Endothelial cell (in vitro differentiated cells): ENCODE measurements at regions not wholly inside any gene's neighbourhood (a gene's known extent, or its start where the extent isn't known, plus 50 kb on each side); places are given as distances from the start of the nearest gene placed in this dataset.
"Not testable (repeated sequence)": the region's sequence is repeated elsewhere in the genome, so short reads cannot be mapped to it uniquely, and the experiment has no call there.

Source experiments
- DNase-seq: peaks from one replicate; pipeline ENCODE4 v3.0.0; 2021; ENCODE audit warnings: low spot score
- H3K27ac Mint-ChIP-seq: one replicate; pipeline ENCODE4 v1.8.0; 2021; ENCODE audit warnings: mixed read lengths, inconsistent platforms; ENCODE audit not compliant: unreplicated experiment
- H3K27me3 Mint-ChIP-seq: one replicate; pipeline ENCODE4 v1.8.0; 2021; ENCODE audit warnings: mild to moderate bottlenecking, moderate library complexity, mixed read lengths, inconsistent platforms; ENCODE audit not compliant: unreplicated experiment
- H3K36me3 Mint-ChIP-seq: one replicate; pipeline ENCODE4 v1.8.0; 2021; ENCODE audit warnings: mild to moderate bottlenecking, low read depth, mixed read lengths, inconsistent platforms; ENCODE audit not compliant: unreplicated experiment
- H3K4me1 Mint-ChIP-seq: one replicate; pipeline ENCODE4 v1.8.0; 2021; ENCODE audit warnings: mild to moderate bottlenecking, mixed read lengths, inconsistent platforms; ENCODE audit not compliant: unreplicated experiment
- H3K4me3 Mint-ChIP-seq: one replicate; pipeline ENCODE4 v1.8.0; 2021; ENCODE audit warnings: mild to moderate bottlenecking, mixed read lengths, inconsistent platforms; ENCODE audit not compliant: unreplicated experiment
- H3K9me3 Mint-ChIP-seq: one replicate; pipeline ENCODE4 v1.8.0; 2021; ENCODE audit warnings: mixed read lengths, inconsistent platforms; ENCODE audit not compliant: unreplicated experiment
- TF ChIP-seq, protein P1 (sequence below): fragments of 200-600 bp; sonication (generic); IDR thresholded peaks from one replicate; pipeline ENCODE4 v1.5.0; 2021; ENCODE audit warnings: antibody characterized with exemption; ENCODE audit not compliant: unreplicated experiment

DNA sequence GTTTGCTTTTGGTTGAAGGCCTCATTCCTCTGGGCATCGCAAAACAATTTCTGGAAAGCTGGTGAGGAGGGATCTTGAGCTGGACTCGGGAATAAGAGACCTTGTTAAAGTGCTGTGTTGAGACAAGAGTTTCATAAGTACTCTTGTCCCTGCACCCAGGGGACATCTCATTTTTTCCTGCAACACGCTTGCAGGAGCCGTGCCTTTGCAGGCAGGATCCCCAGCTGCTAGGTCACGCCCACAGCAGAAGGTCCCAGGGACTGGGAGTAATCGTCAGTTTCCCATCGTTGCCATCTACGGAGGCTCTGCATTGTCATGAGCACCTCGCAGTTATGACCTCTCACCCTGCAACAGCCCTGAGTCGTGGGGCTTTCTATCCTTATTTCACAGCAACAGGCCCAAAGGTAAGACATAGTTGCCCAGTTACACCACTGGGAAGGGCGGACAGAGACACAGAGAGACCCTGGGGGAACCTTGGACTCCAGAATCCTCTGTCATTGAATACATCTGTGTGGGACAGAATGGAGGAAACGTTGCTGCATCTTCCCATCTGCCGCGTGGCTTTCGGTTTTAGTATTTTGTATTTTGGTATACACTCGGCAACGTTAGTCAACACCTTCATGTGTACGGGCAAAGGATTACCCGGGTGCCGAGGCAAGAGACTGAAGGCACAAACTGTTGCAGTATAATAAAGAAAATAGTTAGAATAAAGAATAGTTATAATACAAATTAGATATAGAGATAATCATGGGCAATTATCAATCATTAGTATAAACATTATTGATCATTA, 60.4 kb upstream of the DMRTB1 start:
- H3K27ac Mint-ChIP-seq = no peak overlapping the region
- H3K36me3 Mint-ChIP-seq = no peaks in the 10 kb centered on the region
- H3K4me3 Mint-ChIP-seq = no peak overlapping the region
- no peaks in the 10 kb centered on the region for H3K9me3 Mint-ChIP-seq
- TF ChIP-seq, protein P1, sequence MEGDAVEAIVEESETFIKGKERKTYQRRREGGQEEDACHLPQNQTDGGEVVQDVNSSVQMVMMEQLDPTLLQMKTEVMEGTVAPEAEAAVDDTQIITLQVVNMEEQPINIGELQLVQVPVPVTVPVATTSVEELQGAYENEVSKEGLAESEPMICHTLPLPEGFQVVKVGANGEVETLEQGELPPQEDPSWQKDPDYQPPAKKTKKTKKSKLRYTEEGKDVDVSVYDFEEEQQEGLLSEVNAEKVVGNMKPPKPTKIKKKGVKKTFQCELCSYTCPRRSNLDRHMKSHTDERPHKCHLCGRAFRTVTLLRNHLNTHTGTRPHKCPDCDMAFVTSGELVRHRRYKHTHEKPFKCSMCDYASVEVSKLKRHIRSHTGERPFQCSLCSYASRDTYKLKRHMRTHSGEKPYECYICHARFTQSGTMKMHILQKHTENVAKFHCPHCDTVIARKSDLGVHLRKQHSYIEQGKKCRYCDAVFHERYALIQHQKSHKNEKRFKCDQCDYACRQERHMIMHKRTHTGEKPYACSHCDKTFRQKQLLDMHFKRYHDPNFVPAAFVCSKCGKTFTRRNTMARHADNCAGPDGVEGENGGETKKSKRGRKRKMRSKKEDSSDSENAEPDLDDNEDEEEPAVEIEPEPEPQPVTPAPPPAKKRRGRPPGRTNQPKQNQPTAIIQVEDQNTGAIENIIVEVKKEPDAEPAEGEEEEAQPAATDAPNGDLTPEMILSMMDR = no peak
- no peak for DNase-seq
- H3K4me1 Mint-ChIP-seq = peaks cover 3% of the 10 kb centered on the region
- peaks cover 2% of the 10 kb centered on the region for H3K27me3 Mint-ChIP-seq

DNA sequence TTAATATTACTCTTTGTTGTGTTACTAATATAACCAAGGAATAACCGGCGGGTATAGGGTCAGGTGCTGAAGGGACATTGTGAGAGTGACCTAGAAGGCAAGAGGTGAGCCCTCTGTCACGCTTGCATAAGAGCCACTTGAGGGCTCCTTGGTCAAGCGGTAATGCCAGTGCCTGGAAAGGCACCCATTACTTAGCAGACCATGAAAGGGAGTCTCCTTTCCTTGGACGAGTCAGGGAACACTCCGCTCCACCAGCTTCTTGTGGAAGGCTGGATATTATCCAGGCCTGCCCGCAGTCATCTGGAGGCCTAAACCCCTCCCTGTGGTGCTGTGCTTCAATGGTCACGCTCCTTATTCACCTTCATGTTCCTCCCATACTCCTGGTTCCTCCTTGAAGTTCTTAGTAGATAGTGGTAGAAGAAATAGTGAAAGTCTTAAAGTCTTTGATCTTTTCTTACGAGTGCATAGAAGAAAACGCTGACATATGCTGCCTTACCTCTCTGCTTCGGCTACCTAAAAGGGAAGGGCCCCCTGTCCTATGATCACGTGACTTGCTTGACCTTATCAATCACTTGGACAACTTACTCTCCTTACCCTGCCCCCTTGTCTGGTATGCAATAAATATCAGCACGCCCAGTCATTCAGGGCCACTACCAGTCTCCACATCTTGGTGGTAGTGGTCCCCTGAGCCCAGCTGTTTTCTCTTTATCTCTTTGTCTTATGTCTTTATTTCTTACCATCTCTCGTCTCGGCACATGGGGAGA, 59.6 kb upstream of the DMRTB1 start:
- not testable (repeated sequence) for DNase-seq, H3K27me3 Mint-ChIP-seq, H3K27ac Mint-ChIP-seq, H3K4me1 Mint-ChIP-seq, H3K9me3 Mint-ChIP-seq, H3K4me3 Mint-ChIP-seq, H3K36me3 Mint-ChIP-seq

DNA sequence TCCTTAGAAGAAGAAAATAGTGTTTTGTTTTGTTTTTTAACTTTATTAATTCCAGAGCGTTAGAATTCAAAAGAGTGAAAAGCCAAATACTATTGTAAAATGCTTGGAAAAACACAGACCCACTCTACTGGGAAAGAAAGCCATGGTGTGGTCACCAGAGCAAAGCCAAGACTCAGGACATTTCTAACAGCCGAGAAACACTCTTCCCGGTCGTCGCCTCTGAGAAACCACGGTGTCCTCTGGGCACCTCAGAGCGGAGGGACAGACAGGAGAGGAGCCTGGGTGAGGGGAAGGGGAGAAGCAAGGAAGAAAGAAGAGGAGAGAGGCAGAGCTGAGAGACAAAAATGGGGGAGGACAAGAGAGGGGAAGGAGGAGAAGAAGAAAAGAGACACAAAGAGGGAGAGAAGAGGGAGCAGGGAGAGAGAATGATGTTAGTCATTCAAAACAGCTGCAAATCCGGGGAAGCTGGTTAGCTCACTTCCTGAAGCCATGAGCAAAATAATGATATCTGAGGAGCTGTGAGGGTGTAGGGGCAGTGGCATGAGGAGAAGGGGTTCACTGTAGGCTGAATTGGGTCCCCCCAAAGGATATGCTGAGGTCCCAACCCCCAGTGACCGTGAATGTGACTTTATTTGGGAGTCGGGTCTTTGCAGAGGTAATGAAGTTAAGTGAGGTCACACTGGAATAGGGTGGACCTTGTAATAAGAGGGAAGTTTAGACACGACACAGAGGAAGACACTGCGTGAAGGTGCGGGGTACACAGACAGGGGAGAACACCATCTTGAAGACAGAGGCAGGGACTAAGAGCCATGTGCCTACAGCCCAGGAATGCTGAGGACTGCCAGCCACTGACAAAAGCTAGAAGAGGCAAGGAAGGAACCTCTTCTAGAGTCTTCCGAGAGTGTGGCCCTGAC, 58.2 kb upstream of the DMRTB1 start:
- H3K4me3 Mint-ChIP-seq = no peak overlapping the region
- H3K27ac Mint-ChIP-seq = no peak overlapping the region
- H3K4me1 Mint-ChIP-seq = peaks cover 3% of the 10 kb centered on the region
- no peak for DNase-seq
- TF ChIP-seq, protein P1 = no peak
- no peaks in the 10 kb centered on the region for H3K9me3 Mint-ChIP-seq
- peaks cover 6% of the 10 kb centered on the region for H3K27me3 Mint-ChIP-seq
- H3K36me3 Mint-ChIP-seq = no peaks in the 10 kb centered on the region

DNA sequence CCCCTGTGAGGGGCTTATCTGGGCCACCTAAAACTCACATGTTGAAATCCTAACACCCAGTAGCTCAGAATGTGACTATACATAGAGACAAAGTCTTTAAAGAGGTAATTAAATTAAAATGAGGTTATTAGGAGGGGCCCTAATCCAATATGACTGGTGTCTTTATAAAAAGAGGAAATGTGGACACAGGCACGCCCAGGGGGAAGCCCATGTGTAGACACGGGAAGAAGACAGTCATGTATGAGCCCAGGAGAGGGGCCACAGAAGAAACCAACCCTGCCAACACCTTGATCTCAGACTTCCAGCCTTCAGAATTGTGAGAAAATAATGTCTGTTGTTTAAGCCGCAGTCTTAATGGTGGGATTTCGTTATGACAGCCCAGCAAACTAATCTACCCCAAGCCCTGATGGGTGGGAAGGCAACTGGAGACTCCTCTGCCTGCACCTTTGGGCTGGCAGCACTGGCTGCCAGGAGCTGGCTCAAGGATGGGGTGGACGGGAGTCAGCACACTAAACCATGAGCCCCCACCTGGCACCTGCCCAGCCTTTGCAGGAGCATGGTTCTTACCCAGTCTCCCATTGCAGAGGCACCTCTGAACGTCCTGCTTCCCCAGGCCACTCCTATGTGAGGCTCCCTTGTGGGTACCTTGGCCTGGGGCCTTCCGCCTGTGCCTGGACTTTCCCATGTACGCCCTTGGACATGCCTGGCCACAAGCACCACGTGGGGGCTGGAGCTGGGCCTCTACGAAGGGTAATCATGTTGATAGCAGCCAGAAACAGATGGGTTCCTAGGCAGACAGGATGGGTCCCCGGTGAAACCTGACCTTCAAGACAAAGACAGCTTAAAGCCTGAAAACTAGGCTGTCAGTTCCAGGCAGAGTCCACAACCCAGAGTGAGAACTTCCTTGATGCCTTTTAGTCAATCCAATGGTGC, 57.1 kb upstream of the DMRTB1 start:
- H3K27ac Mint-ChIP-seq = no peak overlapping the region

More for the DNA sequence above, 57.1 kb upstream of the DMRTB1 start:
- TF ChIP-seq, protein P1 = no peak
- H3K4me1 Mint-ChIP-seq = peaks cover 3% of the 10 kb centered on the region
- no peak overlapping the region for H3K4me3 Mint-ChIP-seq
- no peaks in the 10 kb centered on the region for H3K36me3 Mint-ChIP-seq
- H3K27me3 Mint-ChIP-seq = peaks cover 8% of the 10 kb centered on the region
- no peaks in the 10 kb centered on the region for H3K9me3 Mint-ChIP-seq
- DNase-seq = no peak
